WTC11 (cell line): ENCODE measurements at regions not wholly inside any gene's neighbourhood (a gene's known extent, or its start where the extent isn't known, plus 50 kb on each side); places are given as distances from the start of the nearest gene placed in this dataset.

Source experiments
- ATAC-seq: fragments of 200-7000 bp; cut with Tn5 transposase; 2 replicates; pipeline ENCODE4 v1.10.0; 2021; ENCODE audit warnings: mild to moderate bottlenecking, moderate library complexity
- CTCF ChIA-PET: fragments of 300-600 bp; sonication (Branson Sonifier 250); formaldehyde crosslinking; loops from one replicate; lab custom pipeline; 2021; ENCODE audit warnings: antibody characterized with exemption; lab: Charles Lee
- POLR2A ChIA-PET: fragments of 350-600 bp; sonication (Branson Sonifier 250); formaldehyde crosslinking; loops from one replicate; lab custom pipeline; 2021; ENCODE audit warnings: antibody characterized with exemption; lab: Charles Lee
- DNase-seq: peaks from one replicate; pipeline ENCODE4 v3.0.0; 2021; ENCODE audit warnings: low spot score
- H3K27ac Mint-ChIP-seq: 2 replicates; pipeline ENCODE4 v1.8.0; 2021; ENCODE audit warnings: mixed read lengths
- H3K27me3 Mint-ChIP-seq: 2 replicates; pipeline ENCODE4 v1.8.0; 2021; ENCODE audit warnings: low read depth, mild to moderate bottlenecking, moderate library complexity, mixed read lengths
- H3K36me3 Mint-ChIP-seq: 2 replicates; pipeline ENCODE4 v1.8.0; 2021; ENCODE audit warnings: mixed read lengths
- H3K4me1 Mint-ChIP-seq: 2 replicates; pipeline ENCODE4 v1.8.0; 2022; ENCODE audit warnings: mixed read lengths
- H3K4me3 Mint-ChIP-seq: 2 replicates; pipeline ENCODE4 v1.8.0; 2021; ENCODE audit warnings: mild to moderate bottlenecking, moderate library complexity, mixed read lengths
- H3K9me3 Mint-ChIP-seq: 2 replicates; pipeline ENCODE4 v1.8.0; 2021; ENCODE audit warnings: mixed read lengths
- ETV6 ChIP-seq: sonication (generic); formaldehyde crosslinking; IDR thresholded peaks from 2 replicates; pipeline ENCODE4 v1.8.1; 2022; ENCODE audit warnings: mild to moderate bottlenecking, missing genetic modification reagents
- JUN ChIP-seq: sonication (generic); formaldehyde crosslinking; IDR thresholded peaks from 2 replicates; pipeline ENCODE4 v1.8.0; 2023; ENCODE audit warnings: mild to moderate bottlenecking, missing genetic modification reagents
- MXD4 ChIP-seq: fragments of 250-450 bp; sonication (Bioruptor Pico); IDR thresholded peaks from 2 replicates; pipeline ENCODE4 v1.8.0; 2021; ENCODE audit warnings: mild to moderate bottlenecking, moderate library complexity, borderline replicate concordance
- OVOL2 ChIP-seq: fragments of 250-450 bp; sonication (Bioruptor Pico); IDR thresholded peaks from 2 replicates; pipeline ENCODE4 v1.9.0; 2021; ENCODE audit warnings: mild to moderate bottlenecking, borderline replicate concordance
- PRRX2 ChIP-seq: fragments of 250-450 bp; sonication (Bioruptor Pico); IDR thresholded peaks from 2 replicates; pipeline ENCODE4 v1.8.0; 2021; ENCODE audit warnings: mild to moderate bottlenecking
- SMAD3 ChIP-seq: sonication (generic); formaldehyde crosslinking; IDR thresholded peaks from 2 replicates; pipeline ENCODE4 v1.8.0; 2022; ENCODE audit warnings: missing genetic modification reagents, mild to moderate bottlenecking, borderline replicate concordance
- SP1 ChIP-seq: sonication (generic); formaldehyde crosslinking; conservative IDR thresholded peaks from 2 replicates; pipeline ENCODE4 v1.8.1; 2022; ENCODE audit warnings: missing genetic modification reagents
- TEAD4 ChIP-seq: sonication (generic); formaldehyde crosslinking; IDR thresholded peaks from 2 replicates; pipeline ENCODE4 v1.8.0; 2022; ENCODE audit warnings: mild to moderate bottlenecking, missing genetic modification reagents
- ZBTB21 ChIP-seq: sonication (generic); formaldehyde crosslinking; IDR thresholded peaks from 2 replicates; pipeline ENCODE4 v1.8.1; 2023; ENCODE audit warnings: mild to moderate bottlenecking, missing genetic modification reagents, borderline replicate concordance
- ZNF671 ChIP-seq: fragments of 250-450 bp; sonication (Bioruptor Pico); IDR thresholded peaks from 2 replicates; pipeline ENCODE4 v1.8.0; 2021; ENCODE audit warnings: mild to moderate bottlenecking
- TF ChIP-seq, protein P1 (sequence below): sonication (generic); formaldehyde crosslinking; IDR thresholded peaks from 2 replicates; pipeline ENCODE4 v1.8.0; 2023; ENCODE audit warnings: missing genetic modification reagents
- TF ChIP-seq, protein P2 (sequence below): sonication (generic); formaldehyde crosslinking; IDR thresholded peaks from 2 replicates; pipeline ENCODE4 v1.8.1; 2023; ENCODE audit warnings: mild to moderate bottlenecking, missing genetic modification reagents
- TF ChIP-seq, protein P3 (sequence below): fragments of 250-450 bp; sonication (Bioruptor Pico); IDR thresholded peaks from 2 replicates; pipeline ENCODE4 v1.9.0; 2021; ENCODE audit warnings: mild to moderate bottlenecking
- TF ChIP-seq, protein P4 (sequence below): fragments of 250-450 bp; sonication (Bioruptor Pico); IDR thresholded peaks from 2 replicates; pipeline ENCODE4 v1.9.0; 2021; ENCODE audit warnings: moderate library complexity, mild to moderate bottlenecking, inconsistent platforms, borderline replicate concordance
- TF ChIP-seq, protein P5 (sequence below): sonication (generic); formaldehyde crosslinking; IDR thresholded peaks from 2 replicates; pipeline ENCODE4 v1.8.0; 2023; ENCODE audit warnings: mild to moderate bottlenecking, missing genetic modification reagents
- TF ChIP-seq, protein P6 (sequence below): sonication (generic); formaldehyde crosslinking; IDR thresholded peaks from 2 replicates; pipeline ENCODE4 v1.8.1; 2023; ENCODE audit warnings: mild to moderate bottlenecking, missing genetic modification reagents, moderate library complexity
- TF ChIP-seq, protein P7 (sequence below): fragments of 250-450 bp; sonication (Bioruptor Pico); IDR thresholded peaks from 2 replicates; pipeline ENCODE4 v1.9.0; 2021; ENCODE audit warnings: mild to moderate bottlenecking, borderline replicate concordance

DNA sequence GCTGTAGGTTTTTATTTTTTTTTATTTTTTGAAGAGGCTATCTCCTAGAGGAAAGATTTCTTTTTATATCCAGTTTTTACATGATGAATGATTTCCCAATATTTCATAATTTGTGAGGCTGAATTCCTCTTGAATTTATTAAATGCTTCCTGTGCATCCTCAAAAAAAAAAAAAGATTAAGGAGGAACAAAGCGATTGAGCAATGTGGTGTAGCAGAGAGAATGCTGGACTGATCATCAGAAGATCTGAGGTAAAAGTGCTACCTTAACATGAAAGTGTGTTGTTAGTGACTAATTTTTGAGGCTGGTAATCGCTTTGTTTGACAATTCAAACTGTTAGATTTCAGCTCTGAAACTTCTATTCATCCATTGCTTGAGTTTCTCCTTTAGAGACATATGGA lies 125.1 kb downstream of the ESM1 start:
- H3K4me3 Mint-ChIP-seq = no peak overlapping the region
- peaks cover 6% of the 10 kb centered on the region; the same call in 1 of the 2 replicates for H3K27me3 Mint-ChIP-seq
- peaks cover 32% of the 10 kb centered on the region for H3K9me3 Mint-ChIP-seq
- H3K36me3 Mint-ChIP-seq = peaks cover 12% of the 10 kb centered on the region
- ATAC-seq = no peak
- ChIA-PET POLR2A (no interaction called here), CTCF (no interaction called here)
- DNase-seq = no peak
- no peak for TF ChIP-seq JUN
- no peak for TF ChIP-seq SMAD3 (CRISPR knock-in tag)
- TF ChIP-seq SP1 (CRISPR knock-in tag) = no peak
- TF ChIP-seq, all 79 proteins: peak for 0
- no peak overlapping the region for H3K27ac Mint-ChIP-seq
- H3K4me1 Mint-ChIP-seq = peaks cover 13% of the 10 kb centered on the region

DNA sequence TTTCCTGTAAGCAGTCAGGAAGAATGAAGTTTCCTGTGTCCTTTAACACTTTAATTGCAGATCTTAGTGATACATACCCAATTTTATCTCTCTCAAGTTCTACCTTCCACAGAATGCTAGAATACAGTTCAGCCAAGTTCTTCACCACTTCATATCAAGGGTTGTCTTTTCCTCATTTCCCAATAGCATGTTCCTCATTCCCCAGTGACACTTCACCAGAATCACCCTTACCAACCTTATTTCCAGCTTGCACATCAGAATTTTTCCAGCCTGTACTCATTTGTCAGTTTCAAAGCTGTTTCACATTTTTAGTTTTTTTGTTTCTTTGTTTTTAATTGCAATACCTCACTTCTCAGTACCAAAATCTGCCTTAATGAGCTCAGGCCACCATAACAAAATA lies 126.1 kb downstream of the ESM1 start:
- peaks cover 35% of the 10 kb centered on the region for H3K9me3 Mint-ChIP-seq
- peaks cover 6% of the 10 kb centered on the region; the same call in 1 of the 2 replicates for H3K27me3 Mint-ChIP-seq
- ChIA-PET POLR2A (no interaction called here), CTCF (no interaction called here)
- H3K4me1 Mint-ChIP-seq = peaks cover 13% of the 10 kb centered on the region
- H3K36me3 Mint-ChIP-seq = peaks cover 12% of the 10 kb centered on the region
- no peak overlapping the region for H3K4me3 Mint-ChIP-seq
- TF ChIP-seq, protein P1, sequence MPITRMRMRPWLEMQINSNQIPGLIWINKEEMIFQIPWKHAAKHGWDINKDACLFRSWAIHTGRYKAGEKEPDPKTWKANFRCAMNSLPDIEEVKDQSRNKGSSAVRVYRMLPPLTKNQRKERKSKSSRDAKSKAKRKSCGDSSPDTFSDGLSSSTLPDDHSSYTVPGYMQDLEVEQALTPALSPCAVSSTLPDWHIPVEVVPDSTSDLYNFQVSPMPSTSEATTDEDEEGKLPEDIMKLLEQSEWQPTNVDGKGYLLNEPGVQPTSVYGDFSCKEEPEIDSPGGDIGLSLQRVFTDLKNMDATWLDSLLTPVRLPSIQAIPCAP (CRISPR knock-in tag) = no peak
- TF ChIP-seq ETV6 (CRISPR knock-in tag) (no peak), MXD4 (no peak), OVOL2 (CRISPR knock-in tag) (no peak), ZNF671 (no peak), PRRX2 (CRISPR knock-in tag) (no peak), TEAD4 (CRISPR knock-in tag) (no peak), ZBTB21 (CRISPR knock-in tag) (no peak)
- TF ChIP-seq, protein P2, sequence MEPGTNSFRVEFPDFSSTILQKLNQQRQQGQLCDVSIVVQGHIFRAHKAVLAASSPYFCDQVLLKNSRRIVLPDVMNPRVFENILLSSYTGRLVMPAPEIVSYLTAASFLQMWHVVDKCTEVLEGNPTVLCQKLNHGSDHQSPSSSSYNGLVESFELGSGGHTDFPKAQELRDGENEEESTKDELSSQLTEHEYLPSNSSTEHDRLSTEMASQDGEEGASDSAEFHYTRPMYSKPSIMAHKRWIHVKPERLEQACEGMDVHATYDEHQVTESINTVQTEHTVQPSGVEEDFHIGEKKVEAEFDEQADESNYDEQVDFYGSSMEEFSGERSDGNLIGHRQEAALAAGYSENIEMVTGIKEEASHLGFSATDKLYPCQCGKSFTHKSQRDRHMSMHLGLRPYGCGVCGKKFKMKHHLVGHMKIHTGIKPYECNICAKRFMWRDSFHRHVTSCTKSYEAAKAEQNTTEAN = no peak
- TF ChIP-seq, protein P3, sequence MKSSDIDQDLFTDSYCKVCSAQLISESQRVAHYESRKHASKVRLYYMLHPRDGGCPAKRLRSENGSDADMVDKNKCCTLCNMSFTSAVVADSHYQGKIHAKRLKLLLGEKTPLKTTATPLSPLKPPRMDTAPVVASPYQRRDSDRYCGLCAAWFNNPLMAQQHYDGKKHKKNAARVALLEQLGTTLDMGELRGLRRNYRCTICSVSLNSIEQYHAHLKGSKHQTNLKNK (CRISPR knock-in tag) = no peak
- TF ChIP-seq, protein P4, sequence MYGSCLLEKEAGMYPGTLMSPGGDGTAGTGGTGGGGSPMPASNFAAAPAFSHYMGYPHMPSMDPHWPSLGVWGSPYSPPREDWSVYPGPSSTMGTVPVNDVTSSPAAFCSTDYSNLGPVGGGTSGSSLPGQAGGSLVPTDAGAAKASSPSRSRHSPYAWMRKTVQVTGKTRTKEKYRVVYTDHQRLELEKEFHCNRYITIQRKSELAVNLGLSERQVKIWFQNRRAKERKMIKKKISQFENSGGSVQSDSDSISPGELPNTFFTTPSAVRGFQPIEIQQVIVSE (CRISPR knock-in tag) = no peak
- TF ChIP-seq, protein P5, sequence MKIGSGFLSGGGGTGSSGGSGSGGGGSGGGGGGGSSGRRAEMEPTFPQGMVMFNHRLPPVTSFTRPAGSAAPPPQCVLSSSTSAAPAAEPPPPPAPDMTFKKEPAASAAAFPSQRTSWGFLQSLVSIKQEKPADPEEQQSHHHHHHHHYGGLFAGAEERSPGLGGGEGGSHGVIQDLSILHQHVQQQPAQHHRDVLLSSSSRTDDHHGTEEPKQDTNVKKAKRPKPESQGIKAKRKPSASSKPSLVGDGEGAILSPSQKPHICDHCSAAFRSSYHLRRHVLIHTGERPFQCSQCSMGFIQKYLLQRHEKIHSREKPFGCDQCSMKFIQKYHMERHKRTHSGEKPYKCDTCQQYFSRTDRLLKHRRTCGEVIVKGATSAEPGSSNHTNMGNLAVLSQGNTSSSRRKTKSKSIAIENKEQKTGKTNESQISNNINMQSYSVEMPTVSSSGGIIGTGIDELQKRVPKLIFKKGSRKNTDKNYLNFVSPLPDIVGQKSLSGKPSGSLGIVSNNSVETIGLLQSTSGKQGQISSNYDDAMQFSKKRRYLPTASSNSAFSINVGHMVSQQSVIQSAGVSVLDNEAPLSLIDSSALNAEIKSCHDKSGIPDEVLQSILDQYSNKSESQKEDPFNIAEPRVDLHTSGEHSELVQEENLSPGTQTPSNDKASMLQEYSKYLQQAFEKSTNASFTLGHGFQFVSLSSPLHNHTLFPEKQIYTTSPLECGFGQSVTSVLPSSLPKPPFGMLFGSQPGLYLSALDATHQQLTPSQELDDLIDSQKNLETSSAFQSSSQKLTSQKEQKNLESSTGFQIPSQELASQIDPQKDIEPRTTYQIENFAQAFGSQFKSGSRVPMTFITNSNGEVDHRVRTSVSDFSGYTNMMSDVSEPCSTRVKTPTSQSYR (CRISPR knock-in tag) = no peak
- TF ChIP-seq, protein P6, sequence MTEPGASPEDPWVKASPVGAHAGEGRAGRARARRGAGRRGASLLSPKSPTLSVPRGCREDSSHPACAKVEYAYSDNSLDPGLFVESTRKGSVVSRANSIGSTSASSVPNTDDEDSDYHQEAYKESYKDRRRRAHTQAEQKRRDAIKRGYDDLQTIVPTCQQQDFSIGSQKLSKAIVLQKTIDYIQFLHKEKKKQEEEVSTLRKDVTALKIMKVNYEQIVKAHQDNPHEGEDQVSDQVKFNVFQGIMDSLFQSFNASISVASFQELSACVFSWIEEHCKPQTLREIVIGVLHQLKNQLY (CRISPR knock-in tag) = no peak
- TF ChIP-seq, protein P7, sequence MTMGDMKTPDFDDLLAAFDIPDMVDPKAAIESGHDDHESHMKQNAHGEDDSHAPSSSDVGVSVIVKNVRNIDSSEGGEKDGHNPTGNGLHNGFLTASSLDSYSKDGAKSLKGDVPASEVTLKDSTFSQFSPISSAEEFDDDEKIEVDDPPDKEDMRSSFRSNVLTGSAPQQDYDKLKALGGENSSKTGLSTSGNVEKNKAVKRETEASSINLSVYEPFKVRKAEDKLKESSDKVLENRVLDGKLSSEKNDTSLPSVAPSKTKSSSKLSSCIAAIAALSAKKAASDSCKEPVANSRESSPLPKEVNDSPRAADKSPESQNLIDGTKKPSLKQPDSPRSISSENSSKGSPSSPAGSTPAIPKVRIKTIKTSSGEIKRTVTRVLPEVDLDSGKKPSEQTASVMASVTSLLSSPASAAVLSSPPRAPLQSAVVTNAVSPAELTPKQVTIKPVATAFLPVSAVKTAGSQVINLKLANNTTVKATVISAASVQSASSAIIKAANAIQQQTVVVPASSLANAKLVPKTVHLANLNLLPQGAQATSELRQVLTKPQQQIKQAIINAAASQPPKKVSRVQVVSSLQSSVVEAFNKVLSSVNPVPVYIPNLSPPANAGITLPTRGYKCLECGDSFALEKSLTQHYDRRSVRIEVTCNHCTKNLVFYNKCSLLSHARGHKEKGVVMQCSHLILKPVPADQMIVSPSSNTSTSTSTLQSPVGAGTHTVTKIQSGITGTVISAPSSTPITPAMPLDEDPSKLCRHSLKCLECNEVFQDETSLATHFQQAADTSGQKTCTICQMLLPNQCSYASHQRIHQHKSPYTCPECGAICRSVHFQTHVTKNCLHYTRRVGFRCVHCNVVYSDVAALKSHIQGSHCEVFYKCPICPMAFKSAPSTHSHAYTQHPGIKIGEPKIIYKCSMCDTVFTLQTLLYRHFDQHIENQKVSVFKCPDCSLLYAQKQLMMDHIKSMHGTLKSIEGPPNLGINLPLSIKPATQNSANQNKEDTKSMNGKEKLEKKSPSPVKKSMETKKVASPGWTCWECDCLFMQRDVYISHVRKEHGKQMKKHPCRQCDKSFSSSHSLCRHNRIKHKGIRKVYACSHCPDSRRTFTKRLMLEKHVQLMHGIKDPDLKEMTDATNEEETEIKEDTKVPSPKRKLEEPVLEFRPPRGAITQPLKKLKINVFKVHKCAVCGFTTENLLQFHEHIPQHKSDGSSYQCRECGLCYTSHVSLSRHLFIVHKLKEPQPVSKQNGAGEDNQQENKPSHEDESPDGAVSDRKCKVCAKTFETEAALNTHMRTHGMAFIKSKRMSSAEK (CRISPR knock-in tag) = no peak
- no peak for DNase-seq
- H3K27ac Mint-ChIP-seq = no peak overlapping the region
- ATAC-seq = no peak
